ENCODE measurements at regions not wholly inside any gene's neighbourhood (a gene's known extent, or its start where the extent isn't known, plus 50 kb on each side); places are given as distances from the start of the nearest gene placed in this dataset.

DNA sequence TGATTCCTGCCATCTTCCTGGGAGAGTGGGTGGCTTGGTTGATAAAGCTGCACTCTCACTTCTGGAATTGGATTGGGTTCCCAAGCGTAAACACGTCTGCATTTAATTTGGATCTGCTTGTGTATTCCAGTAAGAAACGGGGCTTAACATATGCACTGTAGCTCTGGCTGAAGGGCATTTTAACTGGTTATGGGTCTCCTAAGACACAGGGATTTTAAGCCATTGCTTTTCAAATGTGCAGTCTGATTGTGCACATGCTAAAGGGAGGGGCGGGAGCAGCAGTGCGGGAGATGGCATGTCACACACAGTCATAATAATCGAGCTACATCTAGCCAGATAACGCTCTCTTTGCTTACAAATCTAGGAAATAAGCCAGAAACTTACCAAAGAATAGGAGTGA lies 247.3 kb upstream of the LYZL1 start:
- TF ChIP-seq, protein P1, sequence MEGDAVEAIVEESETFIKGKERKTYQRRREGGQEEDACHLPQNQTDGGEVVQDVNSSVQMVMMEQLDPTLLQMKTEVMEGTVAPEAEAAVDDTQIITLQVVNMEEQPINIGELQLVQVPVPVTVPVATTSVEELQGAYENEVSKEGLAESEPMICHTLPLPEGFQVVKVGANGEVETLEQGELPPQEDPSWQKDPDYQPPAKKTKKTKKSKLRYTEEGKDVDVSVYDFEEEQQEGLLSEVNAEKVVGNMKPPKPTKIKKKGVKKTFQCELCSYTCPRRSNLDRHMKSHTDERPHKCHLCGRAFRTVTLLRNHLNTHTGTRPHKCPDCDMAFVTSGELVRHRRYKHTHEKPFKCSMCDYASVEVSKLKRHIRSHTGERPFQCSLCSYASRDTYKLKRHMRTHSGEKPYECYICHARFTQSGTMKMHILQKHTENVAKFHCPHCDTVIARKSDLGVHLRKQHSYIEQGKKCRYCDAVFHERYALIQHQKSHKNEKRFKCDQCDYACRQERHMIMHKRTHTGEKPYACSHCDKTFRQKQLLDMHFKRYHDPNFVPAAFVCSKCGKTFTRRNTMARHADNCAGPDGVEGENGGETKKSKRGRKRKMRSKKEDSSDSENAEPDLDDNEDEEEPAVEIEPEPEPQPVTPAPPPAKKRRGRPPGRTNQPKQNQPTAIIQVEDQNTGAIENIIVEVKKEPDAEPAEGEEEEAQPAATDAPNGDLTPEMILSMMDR (conservative IDR thresholded peaks at IDR 0.05 in 1 of 2, IDR thresholded peaks at IDR 0.05 in 1 of 2; ENCODE audit: low read depth in 1 of 2, low read length in 2 of 2): no peak
- no peak for TF ChIP-seq EZH2 (IDR thresholded peaks at IDR 0.05; ENCODE audit: low read length, missing control alignments)
- H3K36me3 ChIP-seq (ENCODE audit: control insufficient read depth, insufficient read depth, low read length): no peaks in the 10 kb centered on the region
- DNase-seq (ENCODE audit: low read depth in 2 of 2): peak; percentile 15 to 53
- no peak overlapping the region for H2AFZ ChIP-seq (ENCODE audit: low read length)
- H3K9me3 ChIP-seq (ENCODE audit: control insufficient read depth, insufficient read depth, low read depth, low read length): no peaks in the 10 kb centered on the region
- H3K27ac ChIP-seq (ENCODE audit: insufficient read depth, low read length): no peak overlapping the region
- no peaks in the 10 kb centered on the region for H3K79me2 ChIP-seq (ENCODE audit: control insufficient read depth, insufficient read depth, low read length)
- no peak overlapping the region for H3K4me3 ChIP-seq (replicated peaks in 1 of 4; ENCODE audit: control extremely low read depth in 1 of 4, insufficient read depth in 1 of 4, low read depth in 3 of 4, low read length in 4 of 4)
- H3K27me3 ChIP-seq (ENCODE audit: control insufficient read depth, insufficient read depth, low read length): no peaks in the 10 kb centered on the region
- no peaks in the 10 kb centered on the region for H4K20me1 ChIP-seq (ENCODE audit: control insufficient read depth, extremely low read depth, insufficient read depth, low read length)
- no peak overlapping the region for H3K9ac ChIP-seq (ENCODE audit: insufficient read depth, low read length)
- H3K4me2 ChIP-seq (ENCODE audit: extremely low read depth, insufficient read depth, low read length): no peak overlapping the region
- H3K4me1 ChIP-seq (ENCODE audit: control insufficient read depth, extremely low read depth, insufficient read depth, low read length): peaks cover 12% of the 10 kb centered on the region

- no peak overlapping the region for H3K4me2 ChIP-seq (ENCODE audit: extremely low read depth, insufficient read depth, low read length)
- H3K4me3 ChIP-seq (replicated peaks in 1 of 4; ENCODE audit: control extremely low read depth in 1 of 4, insufficient read depth in 1 of 4, low read depth in 3 of 4, low read length in 4 of 4): no peak overlapping the region
- no peaks in the 10 kb centered on the region for H4K20me1 ChIP-seq (ENCODE audit: control insufficient read depth, extremely low read depth, insufficient read depth, low read length)
- no peak overlapping the region for H3K9ac ChIP-seq (ENCODE audit: insufficient read depth, low read length)
- no peaks in the 10 kb centered on the region for H3K27me3 ChIP-seq (ENCODE audit: control insufficient read depth, insufficient read depth, low read length)
- no peaks in the 10 kb centered on the region for H3K9me3 ChIP-seq (ENCODE audit: control insufficient read depth, insufficient read depth, low read depth, low read length)
- no peaks in the 10 kb centered on the region for H3K4me1 ChIP-seq (ENCODE audit: control insufficient read depth, extremely low read depth, insufficient read depth, low read length)
- DNase-seq (ENCODE audit: low read depth in 2 of 2): no peak
- TF ChIP-seq EZH2 (IDR thresholded peaks at IDR 0.05; ENCODE audit: low read length, missing control alignments): no peak
- TF ChIP-seq, protein P1 (conservative IDR thresholded peaks at IDR 0.05 in 1 of 2, IDR thresholded peaks at IDR 0.05 in 1 of 2; ENCODE audit: low read depth in 1 of 2, low read length in 2 of 2): no peak
- H2AFZ ChIP-seq (ENCODE audit: low read length): no peak overlapping the region
- no peak overlapping the region for H3K27ac ChIP-seq (ENCODE audit: insufficient read depth, low read length)
- H3K36me3 ChIP-seq (ENCODE audit: control insufficient read depth, insufficient read depth, low read length): no peaks in the 10 kb centered on the region
- H3K79me2 ChIP-seq (ENCODE audit: control insufficient read depth, insufficient read depth, low read length): no peaks in the 10 kb centered on the region
Observed at GRCh38 chr10:29048506-29048905, 240.4 kb upstream of the LYZL1 start.

- no peak overlapping the region for H3K4me2 ChIP-seq (ENCODE audit: extremely low read depth, insufficient read depth, low read length)
- no peaks in the 10 kb centered on the region for H3K4me1 ChIP-seq (ENCODE audit: control insufficient read depth, extremely low read depth, insufficient read depth, low read length)
- no peak overlapping the region for H3K4me3 ChIP-seq (replicated peaks in 1 of 4; ENCODE audit: control extremely low read depth in 1 of 4, insufficient read depth in 1 of 4, low read depth in 3 of 4, low read length in 4 of 4)
- H3K9ac ChIP-seq (ENCODE audit: insufficient read depth, low read length): no peak overlapping the region
- no peaks in the 10 kb centered on the region for H3K79me2 ChIP-seq (ENCODE audit: control insufficient read depth, insufficient read depth, low read length)
- H3K36me3 ChIP-seq (ENCODE audit: control insufficient read depth, insufficient read depth, low read length): no peaks in the 10 kb centered on the region
- H3K27me3 ChIP-seq (ENCODE audit: control insufficient read depth, insufficient read depth, low read length): no peaks in the 10 kb centered on the region
- TF ChIP-seq EZH2 (IDR thresholded peaks at IDR 0.05; ENCODE audit: low read length, missing control alignments): no peak
- TF ChIP-seq, protein P1 (conservative IDR thresholded peaks at IDR 0.05 in 1 of 2, IDR thresholded peaks at IDR 0.05 in 1 of 2; ENCODE audit: low read depth in 1 of 2, low read length in 2 of 2): no peak
- H3K9me3 ChIP-seq (ENCODE audit: control insufficient read depth, insufficient read depth, low read depth, low read length): no peaks in the 10 kb centered on the region
- H4K20me1 ChIP-seq (ENCODE audit: control insufficient read depth, extremely low read depth, insufficient read depth, low read length): no peaks in the 10 kb centered on the region
- H2AFZ ChIP-seq (ENCODE audit: low read length): no peak overlapping the region
- no peak for DNase-seq (ENCODE audit: low read depth in 2 of 2)
- no peak overlapping the region for H3K27ac ChIP-seq (ENCODE audit: insufficient read depth, low read length)
Observed at GRCh38 chr10:29050081-29050480, 238.8 kb upstream of the LYZL1 start.

All from fibroblast of lung (primary cell).